Right renal pelvis (tissue), 4 donors: ENCODE measurements at regions not wholly inside any gene's neighbourhood (a gene's known extent, or its start where the extent isn't known, plus 50 kb on each side); places are given as distances from the start of the nearest gene placed in this dataset.
A peak's percentile ranks its signal among the peaks of the same experiment; 100 is the strongest.
"Not testable (repeated sequence)": the region's sequence is repeated elsewhere in the genome, so short reads cannot be mapped to it uniquely, and the experiment has no call there.

Experiments used
- DNase-seq, 4 donors: peaks; one replicate each; pipeline ENCODE4 v3.0.0-alpha.2; 2013; ENCODE audit warnings: low read depth in 4 of 4, low spot score in 3 of 4, missing footprints in 1 of 4

DNA sequence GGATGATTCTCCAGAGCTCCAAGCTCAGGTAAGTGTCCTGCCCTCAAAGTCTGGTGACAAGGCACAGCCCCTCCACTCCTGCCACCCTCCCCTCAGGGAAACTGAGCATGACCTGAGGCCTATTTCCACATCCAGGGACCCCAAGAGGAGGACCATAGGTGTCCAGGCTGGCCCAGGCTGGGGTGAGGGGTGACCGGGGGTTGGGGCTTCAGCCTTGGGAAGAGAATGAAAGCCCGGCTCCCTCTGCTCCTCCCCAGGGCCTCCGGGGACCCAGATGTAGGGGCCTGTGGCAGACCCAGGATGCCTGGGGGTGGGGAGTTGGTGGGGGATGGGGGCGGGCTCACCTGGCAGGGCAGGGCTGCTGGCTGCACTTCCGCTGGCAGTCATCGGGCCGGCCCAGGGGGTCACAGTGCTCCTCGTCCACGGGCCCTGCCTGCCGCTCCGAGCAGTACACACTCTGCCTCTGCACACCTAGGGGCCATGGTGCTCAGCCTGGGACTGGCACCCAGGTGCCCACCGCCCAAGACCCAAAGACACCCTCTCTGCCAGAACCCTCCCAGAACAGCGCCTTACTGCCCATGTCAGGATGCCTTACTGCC is 116.5 kb upstream of the AKAP13 start:
- not testable (repeated sequence) for DNase-seq

DNA sequence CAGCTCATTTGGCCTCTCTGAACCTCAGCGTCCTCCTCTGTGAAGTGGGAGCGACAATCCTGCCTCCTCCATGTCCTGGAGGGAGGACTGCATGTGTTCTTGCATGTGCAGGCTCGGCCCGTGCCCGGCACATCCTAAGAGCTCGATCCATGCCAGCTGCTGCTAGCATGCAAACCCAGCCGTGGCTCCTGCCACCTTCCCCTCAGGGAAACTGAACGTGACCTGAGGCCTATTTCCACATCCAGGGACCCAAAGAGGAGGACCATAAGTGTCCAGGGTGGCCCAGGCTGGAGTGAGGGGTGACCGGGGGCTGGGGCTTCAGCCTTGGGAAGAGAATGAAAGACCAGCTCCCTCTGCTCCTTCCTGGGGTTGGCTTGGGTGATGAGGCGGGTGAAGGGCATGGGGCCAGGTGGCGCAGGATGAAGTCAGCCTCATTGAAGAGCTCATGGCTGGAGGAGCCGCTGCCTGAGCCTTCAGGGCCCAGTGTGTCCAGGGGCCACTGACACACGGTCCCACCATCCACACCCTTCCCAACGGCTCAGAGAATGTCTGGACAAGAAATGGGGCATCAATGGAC is 115.7 kb upstream of the AKAP13 start:
- not testable (repeated sequence) for DNase-seq

DNA sequence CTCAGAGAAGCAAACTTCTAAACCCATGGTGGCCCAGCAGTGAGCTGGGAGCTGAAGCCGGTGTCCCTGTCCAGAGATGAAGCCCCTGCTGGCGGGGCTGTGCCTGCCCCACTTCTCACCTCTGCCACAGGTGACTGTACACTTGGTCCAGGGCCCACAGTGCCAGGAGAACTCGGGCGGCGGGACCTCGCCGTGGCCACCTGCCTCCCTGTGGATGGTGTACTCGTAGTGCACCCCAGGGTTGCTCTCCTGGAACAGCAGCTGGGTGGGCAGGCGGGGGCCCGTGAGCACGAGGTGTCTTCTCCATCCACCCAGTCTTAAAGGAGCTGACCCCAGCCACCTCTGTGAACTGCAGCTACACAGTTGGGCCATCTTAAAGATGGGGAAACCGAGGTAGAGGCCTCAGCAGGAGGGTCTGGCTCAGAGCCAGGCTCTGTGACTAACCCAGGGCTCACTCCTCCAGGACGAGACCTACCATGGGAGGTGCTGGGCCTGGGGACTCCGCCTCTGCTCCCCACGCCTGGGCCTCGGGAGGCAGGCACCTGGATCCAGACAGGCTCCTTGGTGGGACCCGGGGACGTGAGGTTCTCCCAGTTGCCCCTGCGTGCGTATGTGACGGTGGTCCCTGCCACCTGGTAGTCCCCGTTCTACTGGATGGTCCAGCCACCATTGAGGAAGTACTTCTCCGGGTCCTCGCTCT is 113.1 kb upstream of the AKAP13 start:
- not testable (repeated sequence) for DNase-seq

DNA sequence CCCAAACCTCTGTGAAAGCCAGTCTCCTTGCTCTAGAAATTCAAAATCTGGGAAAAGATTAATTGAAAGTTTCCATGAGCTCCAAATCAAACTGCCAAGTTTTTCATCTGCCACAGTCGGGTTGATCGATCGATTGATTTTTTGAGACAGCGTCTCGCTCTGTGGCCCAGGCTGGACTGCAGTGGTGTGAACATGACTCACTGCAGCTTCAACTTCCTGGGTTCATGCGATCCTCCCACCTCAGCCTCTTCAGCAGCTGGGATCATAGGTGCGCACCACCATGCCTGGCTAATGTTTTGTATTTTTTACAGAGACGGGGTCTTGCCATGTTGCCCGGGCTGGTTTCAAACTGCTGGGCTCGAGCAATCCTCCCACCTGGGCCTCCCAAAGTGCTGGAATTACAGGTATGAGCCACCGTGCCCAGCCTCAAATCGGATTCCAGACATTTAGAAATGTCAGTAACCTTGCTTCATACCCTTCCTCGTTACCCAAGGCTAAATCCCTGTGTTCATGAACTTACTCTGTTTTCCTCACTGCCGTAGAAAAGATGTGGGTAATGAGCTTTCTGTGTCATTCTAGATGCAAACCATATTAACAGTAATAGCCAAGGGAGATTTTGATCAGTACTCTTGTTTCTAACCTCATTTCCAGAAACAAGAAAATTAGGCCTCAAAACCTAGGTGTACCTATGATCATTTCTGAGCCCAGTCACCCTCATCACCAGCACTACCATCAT is 105.9 kb upstream of the AKAP13 start:
- DNase-seq: no peak

DNA sequence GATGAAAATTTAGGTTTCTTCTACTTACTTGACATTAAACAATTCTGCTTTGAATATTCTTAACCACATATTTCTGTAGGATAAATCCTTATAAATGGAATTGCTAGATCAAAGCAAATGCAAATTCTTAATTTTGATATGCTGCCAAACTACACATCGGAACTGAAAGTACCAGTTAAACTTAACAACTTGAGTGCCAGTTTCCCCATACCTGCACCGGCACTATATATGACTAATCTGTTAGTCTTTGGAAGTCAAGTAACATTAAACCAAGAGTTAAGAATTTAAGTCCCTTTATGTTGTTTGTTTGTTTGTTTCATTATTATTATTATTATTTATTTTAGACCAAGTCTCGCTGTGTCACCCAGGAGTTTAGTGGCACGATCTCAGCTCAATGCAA is 103.9 kb upstream of the AKAP13 start:
- no peak for DNase-seq

DNA sequence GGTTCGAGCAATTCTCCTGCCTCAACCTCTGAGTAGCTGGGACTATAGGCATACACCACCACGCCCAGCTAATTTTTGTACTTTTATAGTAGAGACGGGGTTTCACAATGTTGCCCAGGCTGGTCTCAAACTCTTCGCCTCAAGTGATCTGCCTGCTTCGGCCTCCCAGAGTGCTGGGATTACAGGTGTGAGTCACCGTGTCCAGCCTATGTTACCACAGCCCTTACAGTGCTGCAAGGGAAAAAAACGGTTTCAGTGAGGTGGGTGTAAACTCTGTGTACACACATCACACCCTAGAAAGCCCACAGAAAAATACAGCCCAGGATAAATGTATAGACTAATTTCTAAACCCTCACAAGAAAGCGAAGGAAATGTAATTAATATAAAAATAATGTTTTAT is 103.5 kb upstream of the AKAP13 start:
- DNase-seq: no peak

DNA sequence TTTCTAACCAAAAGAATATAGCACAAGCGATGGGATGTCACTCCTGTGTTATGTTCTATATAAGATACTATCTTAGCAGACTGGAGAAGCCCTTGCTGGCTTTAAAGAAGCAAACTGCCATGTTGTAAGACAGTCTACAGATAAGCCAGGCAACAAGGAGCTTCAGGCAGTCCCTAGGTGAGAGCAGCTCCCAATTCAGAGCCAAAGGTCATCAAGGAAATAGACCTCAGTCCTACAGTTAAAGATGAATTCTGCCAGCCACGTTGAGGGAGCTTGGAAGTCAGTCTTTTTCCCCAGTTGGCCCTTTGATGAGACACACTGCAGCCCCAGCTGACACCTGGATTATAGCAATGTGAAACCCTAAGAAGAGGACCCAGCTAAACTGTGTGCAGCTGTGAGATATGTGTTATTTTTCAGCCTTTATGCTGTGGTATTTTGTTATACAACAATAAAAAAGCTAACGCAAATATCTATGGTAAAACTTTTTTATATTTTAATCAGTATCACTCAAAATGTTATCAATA is 102.5 kb upstream of the AKAP13 start:
- DNase-seq: no peak

DNA sequence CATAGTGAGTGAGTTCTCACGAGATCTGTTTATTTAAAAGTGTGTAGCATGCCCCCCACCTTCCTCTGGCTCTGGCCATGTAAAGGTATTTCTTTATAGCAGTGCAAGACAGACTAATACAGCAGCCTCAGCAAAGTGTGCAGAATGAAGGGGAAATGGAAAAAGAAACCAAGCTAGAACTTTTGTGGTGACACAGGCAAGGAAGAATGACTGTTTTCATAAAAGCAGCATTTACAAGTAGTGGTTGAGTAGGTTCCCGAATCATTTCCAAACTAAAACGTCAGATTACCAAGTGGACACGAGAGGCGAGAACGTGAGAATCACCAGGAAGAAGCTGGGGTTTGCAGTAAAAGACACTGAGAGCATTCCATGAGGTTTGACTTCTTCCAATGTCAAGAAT is 100.2 kb upstream of the AKAP13 start:
- DNase-seq: no peak

DNA sequence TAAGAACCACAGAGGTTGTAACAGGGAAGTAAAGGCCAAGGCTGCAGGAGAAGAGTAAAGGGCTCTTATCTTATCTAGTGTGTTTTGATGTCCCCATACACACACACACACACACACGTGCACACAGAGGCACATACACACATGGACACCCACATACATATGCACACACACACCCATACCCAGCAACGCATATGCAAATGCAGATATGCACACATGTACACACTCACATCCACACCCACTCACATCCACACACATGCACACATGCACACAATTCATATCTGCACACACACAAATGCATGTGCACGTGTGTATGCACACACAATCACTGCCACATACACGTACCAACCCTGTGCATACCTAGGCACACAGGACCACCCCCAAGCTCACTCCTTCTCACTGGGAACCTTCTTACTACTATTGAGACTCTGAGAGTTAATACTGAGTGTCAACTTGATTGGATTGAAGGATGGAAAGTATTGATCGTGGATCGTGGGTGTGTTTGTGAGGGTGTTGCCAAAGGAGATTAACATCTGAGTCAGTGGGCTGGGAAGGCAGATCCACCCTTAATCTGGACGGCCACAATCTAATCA is 99.0 kb upstream of the AKAP13 start:
- DNase-seq: no peak

DNA sequence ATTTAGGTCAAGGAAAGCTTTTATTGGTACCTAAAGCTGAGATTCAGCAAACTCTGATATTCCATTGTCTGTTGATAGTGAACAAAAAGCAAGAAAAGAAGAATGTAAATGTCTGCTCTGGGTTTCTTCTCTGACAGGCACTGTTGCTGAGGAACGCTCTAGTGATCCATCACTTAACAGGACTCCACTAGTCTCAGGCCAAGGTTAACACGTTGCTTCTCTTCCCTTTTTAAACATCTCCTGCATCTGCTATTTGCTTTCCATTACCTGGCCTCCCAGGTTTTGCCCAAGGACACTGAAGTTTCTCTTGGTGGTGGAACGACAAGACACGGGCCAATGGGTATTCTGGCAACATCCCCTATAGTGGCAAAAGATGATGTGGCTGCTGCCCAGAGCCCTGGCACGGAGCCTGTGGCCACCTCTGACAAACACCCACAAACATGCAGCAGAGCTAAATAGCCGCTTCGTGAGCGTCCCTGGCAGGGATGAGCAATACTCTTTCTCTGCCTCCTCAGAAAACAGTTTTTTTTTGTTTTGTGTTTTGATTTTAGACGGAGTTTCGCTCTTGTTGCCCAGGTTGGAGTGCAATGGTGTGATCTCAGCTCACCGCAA is 97.8 kb upstream of the AKAP13 start:
- no peak for DNase-seq

DNA sequence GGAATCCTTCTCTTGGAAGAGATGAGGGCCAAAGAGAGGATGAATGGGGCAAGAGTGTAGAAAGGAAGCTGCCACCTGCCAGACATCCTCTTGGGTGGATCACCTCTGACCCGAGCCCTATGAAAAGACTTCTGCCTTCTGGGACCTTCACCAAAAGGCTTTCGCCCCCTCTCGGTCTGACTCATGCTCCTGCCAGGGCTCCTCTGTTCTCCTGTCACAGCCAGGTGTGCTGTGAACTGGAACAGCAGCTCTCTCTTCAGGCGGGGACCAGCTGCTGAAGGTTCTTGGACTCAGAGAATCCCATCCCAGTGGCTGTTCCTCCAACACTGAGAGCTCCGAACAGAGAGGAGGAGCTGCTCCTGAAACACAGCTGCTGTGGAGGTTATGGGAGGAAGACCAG is 96.6 kb upstream of the AKAP13 start:
- DNase-seq: not testable (repeated sequence)

DNA sequence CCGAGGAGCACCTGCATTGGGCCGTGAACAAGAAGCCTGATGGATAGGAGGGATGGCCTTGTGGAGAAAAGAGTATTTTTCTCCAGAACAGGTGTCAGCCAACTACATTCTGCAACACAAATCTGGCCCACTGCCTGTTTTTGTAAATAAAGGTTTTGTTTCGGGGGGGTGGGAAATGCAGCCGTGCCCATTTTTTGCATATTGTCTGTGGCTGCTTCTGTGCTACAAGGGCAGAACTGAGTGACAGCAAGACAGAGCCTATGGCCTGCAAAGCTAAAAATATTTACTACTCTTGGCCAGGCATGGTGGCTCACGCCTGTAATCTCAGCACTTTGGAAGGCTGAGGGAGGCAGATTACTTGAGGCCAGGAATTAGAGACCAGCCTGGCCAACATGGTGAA is 95.9 kb upstream of the AKAP13 start:
- no peak for DNase-seq

DNA sequence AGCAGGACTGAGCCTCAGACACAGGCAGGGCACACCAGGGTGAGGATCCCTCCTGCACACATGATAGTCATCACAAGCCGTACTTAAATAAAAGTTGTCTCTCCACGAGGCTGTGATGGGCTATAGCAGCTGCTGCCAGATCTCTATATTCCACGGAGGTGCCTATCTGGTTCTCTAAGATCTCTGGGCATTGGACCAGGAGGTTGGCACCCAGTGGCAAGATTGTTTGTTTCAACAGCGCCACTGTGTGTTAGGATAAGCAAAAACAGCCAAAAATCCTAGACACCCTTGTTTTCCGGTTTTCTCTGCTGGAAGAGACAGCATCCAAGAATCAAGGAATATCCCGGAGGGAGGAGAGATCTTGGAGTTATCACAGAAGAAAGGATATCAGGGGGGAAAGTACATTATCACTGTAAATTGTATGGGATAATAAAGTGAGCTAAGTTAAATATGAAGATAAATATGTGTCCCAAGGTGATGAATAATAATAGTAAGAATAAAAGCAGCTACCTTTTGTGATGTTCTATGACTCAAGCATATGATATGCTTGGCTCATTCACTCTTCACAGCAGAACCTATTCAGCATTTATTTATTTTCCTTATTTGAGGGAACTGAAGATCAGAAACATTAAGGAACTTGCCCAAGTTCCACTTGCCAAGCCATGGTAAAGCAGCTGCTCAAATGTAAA is 90.6 kb upstream of the AKAP13 start:
- no peak for DNase-seq

DNA sequence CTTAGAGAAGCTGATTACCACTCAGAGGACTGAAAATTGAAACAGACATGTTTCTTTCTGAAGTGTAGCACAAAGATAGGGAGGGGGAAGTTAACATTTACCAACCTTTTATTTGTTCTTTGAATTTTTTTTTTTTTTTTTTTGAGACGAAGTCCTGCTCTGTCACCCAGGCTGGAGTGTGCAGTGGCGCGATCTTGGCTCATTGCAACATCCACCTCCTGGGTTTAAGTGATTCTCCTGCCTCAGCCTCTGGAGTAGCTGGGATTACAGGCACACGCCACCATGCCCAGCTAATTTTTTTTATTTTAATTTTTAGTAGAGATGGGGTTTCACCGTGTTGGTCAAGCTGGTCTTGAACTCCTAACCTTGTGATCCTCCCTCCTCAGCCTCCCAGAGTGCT is 87.8 kb upstream of the AKAP13 start:
- not testable (repeated sequence) for DNase-seq

DNA sequence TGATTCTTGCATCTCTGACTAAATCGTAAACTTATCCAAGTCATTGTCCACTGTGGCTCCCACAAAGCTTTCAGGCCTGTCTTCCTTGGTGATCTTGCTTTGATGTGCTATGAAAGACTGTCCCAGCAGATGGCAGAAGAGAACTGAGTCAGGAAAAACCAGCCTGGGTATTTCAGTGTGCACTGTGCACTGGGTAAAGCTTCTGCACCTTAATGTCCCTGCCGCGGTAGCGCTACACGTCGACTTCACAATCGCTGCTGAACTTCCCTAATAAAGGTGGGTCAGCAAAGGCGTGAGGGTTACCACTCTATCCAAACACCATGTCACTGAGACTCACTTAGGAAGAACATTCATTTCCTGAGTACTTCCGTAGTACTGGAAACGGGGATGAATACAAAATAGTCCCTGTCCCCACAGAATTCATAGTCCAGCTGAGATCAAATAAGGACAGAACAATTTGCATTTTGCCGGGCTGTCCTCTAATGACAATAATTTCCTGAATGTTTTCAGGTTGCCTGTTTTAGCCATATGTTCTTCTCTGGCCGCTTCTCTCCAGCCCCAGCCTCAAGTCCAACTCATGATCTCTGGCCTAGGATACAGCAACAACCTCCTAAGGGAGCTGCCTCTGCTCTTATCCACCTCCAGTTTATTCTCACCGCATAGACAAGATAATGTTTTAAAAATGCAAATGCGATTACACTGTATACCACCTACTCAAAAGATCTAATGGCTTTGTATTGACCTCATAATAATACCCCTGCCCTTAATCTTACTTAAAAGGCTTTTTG is 83.6 kb upstream of the AKAP13 start:
- DNase-seq: peak; percentile 59 to 68 (median 61)

DNA sequence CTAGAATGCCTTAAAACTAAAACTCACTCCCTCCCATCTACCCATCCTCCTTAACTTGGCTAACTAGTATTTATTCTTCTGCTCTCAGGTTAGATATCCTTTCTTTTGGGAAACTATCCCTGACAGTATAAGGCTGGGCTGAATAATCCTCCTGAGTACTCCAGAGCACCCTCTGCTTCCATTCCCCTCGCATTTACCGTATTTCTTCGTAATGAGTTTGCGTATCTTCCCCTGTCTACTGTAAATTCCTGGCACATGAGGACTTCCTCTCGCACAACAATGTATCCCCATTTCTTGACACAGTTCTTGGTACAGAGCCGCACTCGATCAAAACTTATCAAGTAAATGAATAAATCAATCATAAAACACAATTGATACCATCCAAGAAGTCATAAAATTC is 82.9 kb upstream of the AKAP13 start:
- no peak for DNase-seq

DNA sequence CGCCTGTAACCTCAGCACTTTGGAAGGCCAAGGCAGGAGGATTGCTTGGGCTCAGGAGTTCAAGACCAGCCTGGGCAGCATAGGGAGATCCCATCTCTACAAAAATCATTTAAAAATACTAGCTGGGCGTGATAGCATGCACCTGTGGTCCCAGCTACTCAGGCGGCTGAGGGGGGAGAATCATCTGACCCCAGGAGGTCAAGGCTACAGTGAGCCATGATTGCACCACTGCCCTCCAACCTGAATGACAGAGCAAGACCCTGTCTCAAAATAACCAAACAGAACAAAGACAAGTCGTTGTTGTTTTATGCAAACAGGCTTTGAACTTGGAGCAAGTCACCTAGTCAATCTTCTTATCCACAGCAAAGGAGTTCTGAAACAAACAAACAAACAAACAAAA is 82.0 kb upstream of the AKAP13 start:
- no peak for DNase-seq

DNA sequence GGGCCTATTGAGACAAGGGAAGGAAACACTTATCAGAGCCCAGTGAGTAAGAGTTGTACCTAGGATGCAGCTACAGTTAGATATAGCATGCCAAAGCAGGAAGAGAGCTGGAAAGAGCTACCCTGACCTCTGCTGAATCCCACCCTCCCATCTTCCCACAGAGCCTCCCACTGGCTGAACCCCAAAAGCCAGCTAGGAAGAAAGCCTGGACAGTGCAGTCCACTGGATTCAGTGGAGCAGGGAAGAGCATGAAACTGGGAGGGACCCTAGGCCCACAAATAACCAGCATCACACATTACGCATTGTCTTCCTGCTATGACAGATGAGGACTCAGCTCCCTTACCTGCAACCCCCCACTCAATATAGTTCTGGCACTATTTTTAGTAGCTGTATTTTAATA is 81.5 kb upstream of the AKAP13 start:
- DNase-seq: no peak

DNA sequence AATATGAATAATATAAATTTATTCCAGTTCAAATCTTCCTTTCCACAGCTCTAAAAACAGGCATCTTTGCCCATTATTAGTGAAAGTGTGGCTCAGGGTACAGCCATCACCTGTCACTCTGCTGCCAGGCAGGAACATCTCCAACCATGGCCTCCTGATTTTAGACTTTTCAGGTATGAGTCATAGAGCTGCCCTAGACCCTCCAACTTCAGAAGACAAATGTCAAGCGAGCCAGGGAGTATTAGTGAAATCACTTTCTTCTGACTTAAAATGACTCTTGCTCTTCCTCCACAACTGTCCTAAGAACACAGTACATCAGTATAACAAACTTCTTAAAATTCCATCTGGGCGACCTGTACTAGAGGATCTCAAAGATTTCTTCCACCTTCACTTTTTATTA is 78.1 kb upstream of the AKAP13 start:
- DNase-seq: no peak
